ENCODE measurements at regions not wholly inside any gene's neighbourhood (a gene's known extent, or its start where the extent isn't known, plus 50 kb on each side); places are given as distances from the start of the nearest gene placed in this dataset.

- no peaks in the 10 kb centered on the region for H3K79me2 ChIP-seq (ENCODE audit: insufficient read depth, low read depth, low read length)
- H3K4me1 ChIP-seq (ENCODE audit: insufficient read depth, low read length, poor library complexity, severe bottlenecking), result no peaks in the 10 kb centered on the region
- H3K4me3 ChIP-seq (ENCODE audit: low read depth, low read length, poor library complexity, severe bottlenecking), result no peak overlapping the region
- no peak overlapping the region for H3K4me2 ChIP-seq (ENCODE audit: low read length)
- H3K9me2 ChIP-seq (ENCODE audit: insufficient read depth, low read length), result no peaks in the 10 kb centered on the region
- H2AFZ ChIP-seq (ENCODE audit: low read length), result no peak overlapping the region
- no peaks in the 10 kb centered on the region for H4K20me1 ChIP-seq (ENCODE audit: insufficient read depth, low read length)
- CTCF ChIA-PET (ENCODE audit: unreplicated experiment), result no interaction called here
- H3K9me3 ChIP-seq (ENCODE audit: low read length), result no peaks in the 10 kb centered on the region
- DNase-seq (ENCODE audit: low spot score), result no peak
- POLR2A ChIA-PET, result interaction anchor here (0.6 kb wide), 1 partner anchor 10 kb away, joined by 5 read pairs; no protein-coding TSS in a partner anchor
- intact Hi-C loops (cut with micrococcal nuclease; ENCODE audit: unreplicated experiment), result no loop called here
- BruUV-seq (replicated peaks), result no TSS peak
- no peak overlapping the region for H3K27ac ChIP-seq (ENCODE audit: low read depth, low read length, poor library complexity, severe bottlenecking)
- no peaks in the 10 kb centered on the region for H3K36me3 ChIP-seq (ENCODE audit: insufficient read depth, low read length)
- TF ChIP-seq EZH2phosphoT487 (IDR thresholded peaks at IDR 0.05; ENCODE audit: borderline replicate concordance, low read depth, low read length), result no peak
- TF ChIP-seq, protein P1, sequence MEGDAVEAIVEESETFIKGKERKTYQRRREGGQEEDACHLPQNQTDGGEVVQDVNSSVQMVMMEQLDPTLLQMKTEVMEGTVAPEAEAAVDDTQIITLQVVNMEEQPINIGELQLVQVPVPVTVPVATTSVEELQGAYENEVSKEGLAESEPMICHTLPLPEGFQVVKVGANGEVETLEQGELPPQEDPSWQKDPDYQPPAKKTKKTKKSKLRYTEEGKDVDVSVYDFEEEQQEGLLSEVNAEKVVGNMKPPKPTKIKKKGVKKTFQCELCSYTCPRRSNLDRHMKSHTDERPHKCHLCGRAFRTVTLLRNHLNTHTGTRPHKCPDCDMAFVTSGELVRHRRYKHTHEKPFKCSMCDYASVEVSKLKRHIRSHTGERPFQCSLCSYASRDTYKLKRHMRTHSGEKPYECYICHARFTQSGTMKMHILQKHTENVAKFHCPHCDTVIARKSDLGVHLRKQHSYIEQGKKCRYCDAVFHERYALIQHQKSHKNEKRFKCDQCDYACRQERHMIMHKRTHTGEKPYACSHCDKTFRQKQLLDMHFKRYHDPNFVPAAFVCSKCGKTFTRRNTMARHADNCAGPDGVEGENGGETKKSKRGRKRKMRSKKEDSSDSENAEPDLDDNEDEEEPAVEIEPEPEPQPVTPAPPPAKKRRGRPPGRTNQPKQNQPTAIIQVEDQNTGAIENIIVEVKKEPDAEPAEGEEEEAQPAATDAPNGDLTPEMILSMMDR (conservative IDR thresholded peaks at IDR 0.05; ENCODE audit: low read length), result no peak
These were observed 311.4 kb upstream of the MSX2 start for GRCh38 chr5:174412941-174413340.

GRCh38 chr5:174413567-174414314, 310.6 kb upstream of the MSX2 start:
- Histone ChIP-seq H3K36me3 (ENCODE audit: insufficient read depth, low read length) (no peaks in the 10 kb centered on the region), H3K79me2 (ENCODE audit: insufficient read depth, low read depth, low read length) (no peaks in the 10 kb centered on the region), H3K9me2 (ENCODE audit: insufficient read depth, low read length) (no peaks in the 10 kb centered on the region), H3K4me1 (ENCODE audit: insufficient read depth, low read length, poor library complexity, severe bottlenecking) (no peaks in the 10 kb centered on the region), H3K9me3 (ENCODE audit: low read length) (no peaks in the 10 kb centered on the region), H4K20me1 (ENCODE audit: insufficient read depth, low read length) (no peaks in the 10 kb centered on the region), H2AFZ (ENCODE audit: low read length) (no peak overlapping the region), H3K27ac (ENCODE audit: low read depth, low read length, poor library complexity, severe bottlenecking) (no peak overlapping the region), H3K4me2 (ENCODE audit: low read length) (no peak overlapping the region), H3K4me3 (ENCODE audit: low read depth, low read length, poor library complexity, severe bottlenecking) (no peak overlapping the region)
- no TSS peak for BruUV-seq (replicated peaks)
- intact Hi-C loops (cut with micrococcal nuclease; ENCODE audit: unreplicated experiment), result no loop called here
- TF ChIP-seq EZH2phosphoT487 (IDR thresholded peaks at IDR 0.05; ENCODE audit: borderline replicate concordance, low read depth, low read length), result no peak
- TF ChIP-seq, protein P1 (conservative IDR thresholded peaks at IDR 0.05; ENCODE audit: low read length), result no peak
- ChIA-PET CTCF (ENCODE audit: unreplicated experiment) (no interaction called here), POLR2A (interaction anchor here (0.6 kb wide), 3 partner anchors 10 to 1741 kb away, joined by 4 to 5 read pairs (median 5); no protein-coding TSS in a partner anchor)
- no peak for DNase-seq (ENCODE audit: low spot score)

- H3K9me2 ChIP-seq (ENCODE audit: insufficient read depth, low read length), result no peaks in the 10 kb centered on the region
- DNase-seq (ENCODE audit: low spot score), result no peak
- H3K4me1 ChIP-seq (ENCODE audit: insufficient read depth, low read length, poor library complexity, severe bottlenecking), result no peaks in the 10 kb centered on the region
- H3K27ac ChIP-seq (ENCODE audit: low read depth, low read length, poor library complexity, severe bottlenecking), result no peak overlapping the region
- no TSS peak for BruUV-seq (replicated peaks)
- H3K79me2 ChIP-seq (ENCODE audit: insufficient read depth, low read depth, low read length), result no peaks in the 10 kb centered on the region
- intact Hi-C loops (cut with micrococcal nuclease; ENCODE audit: unreplicated experiment), result no loop called here
- H4K20me1 ChIP-seq (ENCODE audit: insufficient read depth, low read length), result no peaks in the 10 kb centered on the region
- H3K4me2 ChIP-seq (ENCODE audit: low read length), result no peak overlapping the region
- ChIA-PET CTCF (ENCODE audit: unreplicated experiment) (no interaction called here), POLR2A (interaction anchor here (0.6 kb wide), 1 partner anchor 1741 kb away, joined by 4 read pairs; no protein-coding TSS in a partner anchor)
- no peak overlapping the region for H3K4me3 ChIP-seq (ENCODE audit: low read depth, low read length, poor library complexity, severe bottlenecking)
- no peak overlapping the region for H2AFZ ChIP-seq (ENCODE audit: low read length)
- H3K36me3 ChIP-seq (ENCODE audit: insufficient read depth, low read length), result no peaks in the 10 kb centered on the region
- H3K9me3 ChIP-seq (ENCODE audit: low read length), result no peaks in the 10 kb centered on the region
- TF ChIP-seq, protein P1 (conservative IDR thresholded peaks at IDR 0.05; ENCODE audit: low read length), result no peak
- TF ChIP-seq EZH2phosphoT487 (IDR thresholded peaks at IDR 0.05; ENCODE audit: borderline replicate concordance, low read depth, low read length), result no peak
These were observed 310.1 kb upstream of the MSX2 start for GRCh38 chr5:174414315-174414710.

All from OCI-LY7 (cell line).